C1 segment of cervical spinal cord (tissue), 14 donors: ENCODE measurements at regions not wholly inside any gene's neighbourhood (a gene's known extent, or its start where the extent isn't known, plus 50 kb on each side); places are given as distances from the start of the nearest gene placed in this dataset.
"Not testable (repeated sequence)": the region's sequence is repeated elsewhere in the genome, so short reads cannot be mapped to it uniquely, and the experiment has no call there.

Experiments used
- DNase-seq, 14 donors: peaks; one replicate each; lab custom pipeline; 2025; lab: John Stamatoyannopoulos, UW

- no peak for DNase-seq
Measured at GRCh38 chr22:22716136-22716665, 71.8 kb downstream of the GGTLC2 start.

DNA sequence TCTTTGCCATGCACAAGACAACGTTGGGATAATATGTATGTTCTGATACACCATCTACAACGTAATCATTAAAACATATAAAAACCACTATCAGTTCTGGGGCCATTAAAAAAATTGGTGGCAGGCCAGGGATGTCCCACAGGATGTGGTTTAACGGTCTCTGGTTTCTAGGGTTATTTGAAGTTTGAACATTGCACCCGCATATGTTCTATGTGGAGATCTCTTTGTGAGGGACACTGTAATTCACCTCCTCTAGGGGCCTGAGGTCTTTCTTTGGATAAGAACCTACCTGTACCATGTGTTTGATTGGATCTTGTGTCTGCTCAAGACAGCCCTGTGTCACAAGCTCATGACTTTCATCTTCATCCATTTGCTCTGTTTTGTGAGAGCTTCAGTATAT lies 73.2 kb downstream of the GGTLC2 start:
- no peak for DNase-seq

DNA sequence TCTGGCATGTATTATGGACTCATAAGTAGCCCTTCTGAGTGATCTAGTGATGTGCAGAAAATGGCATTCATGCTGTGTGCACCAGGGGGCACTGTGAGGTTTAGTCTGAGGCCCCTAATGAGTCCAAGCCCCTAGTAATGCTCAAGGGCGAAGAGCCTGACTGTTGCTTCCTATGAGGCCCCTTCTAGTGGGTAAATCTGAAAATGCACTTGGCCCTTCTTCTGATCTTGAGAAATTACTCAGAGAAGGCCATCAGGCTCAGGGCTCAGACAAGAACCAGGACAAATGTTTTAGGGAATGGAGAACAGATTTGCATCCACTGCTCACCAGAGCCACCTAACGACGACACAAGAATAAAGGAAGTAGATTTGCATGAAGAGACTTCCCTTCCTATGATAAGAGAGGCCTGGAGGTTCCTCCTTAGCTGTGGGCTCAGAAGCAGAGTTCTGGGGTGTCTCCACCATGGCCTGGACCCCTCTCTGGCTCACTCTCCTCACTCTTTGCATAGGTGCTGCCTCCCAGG lies 75.8 kb downstream of the GGTLC2 start:
- DNase-seq = peak in 2 of 14 donors; percentile 9 to 10

- DNase-seq = peak in 7 of 14 donors; percentile 14 to 37 (median 30)
Measured at GRCh38 chr22:22720724-22721261, 76.4 kb downstream of the GGTLC2 start.

GRCh38 chr22:22721681-22722354 lies 77.4 kb downstream of the GGTLC2 start:
- DNase-seq = no peak

DNA sequence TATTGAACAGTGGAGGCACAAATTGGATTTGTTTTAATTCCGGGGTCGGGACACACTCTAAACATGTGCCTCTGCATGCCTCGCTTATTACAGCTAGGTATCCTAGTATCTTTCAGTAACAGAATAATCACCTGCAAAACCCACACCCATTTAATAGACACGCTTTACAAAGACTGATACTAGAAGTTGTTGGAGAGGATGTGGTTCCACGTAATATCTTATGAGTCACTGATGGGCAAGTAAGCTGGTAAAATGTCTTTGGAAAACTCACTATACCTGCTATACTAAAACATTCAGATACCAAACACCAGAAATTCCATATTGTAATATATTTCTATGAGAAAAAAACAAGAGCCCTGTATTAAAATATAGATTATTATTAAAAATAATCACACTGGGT lies 84.0 kb downstream of the GGTLC2 start:
- DNase-seq = no peak

DNA sequence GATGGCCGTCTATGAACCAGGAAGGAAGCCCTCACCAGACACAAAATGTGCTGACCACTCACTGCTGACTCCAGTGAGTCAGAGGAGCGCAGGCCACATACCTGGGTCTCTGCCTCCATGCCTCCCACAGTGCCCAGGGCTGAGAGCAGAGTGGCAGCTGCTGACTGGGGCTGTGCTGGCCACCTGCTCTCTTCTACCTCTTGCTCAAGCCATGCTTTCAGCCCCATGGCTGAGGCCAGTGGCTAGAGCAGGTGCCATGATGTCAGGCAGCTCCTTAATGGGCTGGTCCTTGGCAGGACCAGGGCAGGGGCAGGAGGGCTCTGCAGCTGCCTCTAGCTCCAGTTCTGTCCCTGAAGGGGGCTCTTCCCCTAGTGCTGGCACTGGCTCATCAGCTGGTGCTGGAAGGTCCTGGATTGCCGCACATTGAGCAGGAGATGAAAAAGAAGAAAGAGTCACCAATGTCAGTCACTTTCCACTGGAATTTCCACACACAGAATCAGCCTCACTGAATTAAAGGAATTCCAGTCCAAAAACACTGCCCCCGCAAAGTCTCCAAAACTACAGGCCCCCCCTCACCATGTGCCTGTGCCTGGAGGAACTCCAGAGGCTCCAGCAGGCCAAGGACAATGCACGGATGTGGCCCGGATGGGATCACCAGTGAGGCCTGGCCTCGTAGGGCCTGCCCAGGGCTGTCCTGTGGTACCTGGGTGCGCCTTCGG lies 86.4 kb downstream of the GGTLC2 start:
- DNase-seq = no peak

GRCh38 chr22:22731374-22731676 lies 86.9 kb downstream of the GGTLC2 start:
- no peak for DNase-seq

- not testable (repeated sequence) for DNase-seq
Measured at GRCh38 chr22:22733006-22733405, 88.6 kb downstream of the GGTLC2 start.

DNA sequence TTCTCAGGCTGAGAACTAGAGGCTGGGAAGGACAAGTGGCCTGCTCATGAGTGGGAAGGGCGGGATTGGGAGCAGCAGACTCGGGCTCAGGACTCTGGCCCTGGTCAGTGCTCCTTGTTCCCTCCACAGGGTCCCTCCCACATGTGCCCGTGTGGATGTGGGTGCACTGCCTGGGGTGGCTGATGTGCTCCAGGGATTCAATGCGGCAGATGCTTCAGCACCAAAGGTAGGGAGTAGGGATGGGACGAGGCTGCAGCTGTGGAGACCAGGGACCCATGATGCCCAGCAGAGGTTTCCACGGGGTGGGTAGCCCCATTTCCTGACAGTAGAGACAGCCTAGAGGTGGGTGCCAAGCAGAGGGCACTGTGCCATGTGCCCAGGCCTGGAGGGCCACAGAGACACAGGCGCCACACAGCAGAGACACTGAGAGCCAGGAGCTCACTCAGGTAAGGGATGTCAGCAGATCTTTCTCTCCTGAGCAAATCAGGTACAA lies 89.5 kb downstream of the GGTLC2 start:
- no peak for DNase-seq

DNA sequence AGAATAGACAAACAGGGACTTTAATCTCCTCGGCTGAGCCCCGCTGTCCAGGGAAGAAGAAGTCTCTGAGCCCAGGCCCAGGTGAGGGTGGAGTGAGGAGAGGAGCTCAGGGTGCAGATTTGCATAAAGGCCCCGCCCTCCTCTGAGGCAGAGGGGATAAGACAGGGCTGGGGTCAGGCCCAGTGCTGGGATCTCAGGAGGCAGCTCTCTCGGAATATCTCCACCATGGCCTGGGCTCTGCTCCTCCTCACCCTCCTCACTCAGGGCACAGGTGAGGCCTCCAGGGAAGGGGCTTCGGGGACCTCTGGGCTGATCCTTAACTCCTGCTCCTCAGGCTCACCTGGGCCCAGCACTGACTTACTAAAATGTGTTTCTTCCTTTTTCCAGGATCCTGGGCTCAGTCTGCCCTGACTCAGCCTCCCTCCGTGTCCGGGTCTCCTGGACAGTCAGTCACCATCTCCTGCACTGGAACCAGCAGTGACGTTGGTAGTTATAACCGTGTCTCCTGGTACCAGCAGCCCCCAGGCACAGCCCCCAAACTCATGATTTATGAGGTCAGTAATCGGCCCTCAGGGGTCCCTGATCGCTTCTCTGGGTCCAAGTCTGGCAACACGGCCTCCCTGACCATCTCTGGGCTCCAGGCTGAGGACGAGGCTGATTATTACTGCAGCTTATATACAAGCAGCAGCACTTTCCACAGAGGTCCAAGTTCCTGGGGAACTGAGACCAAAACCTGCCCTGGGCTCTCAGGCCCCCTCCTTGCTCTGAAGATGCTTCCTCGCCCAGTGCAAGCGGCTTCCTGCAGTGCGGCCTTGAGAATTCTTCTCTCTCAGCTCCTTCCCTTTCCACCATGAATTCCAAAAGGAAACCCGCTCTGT lies 90.2 kb downstream of the GGTLC2 start:
- DNase-seq = not testable (repeated sequence)

GRCh38 chr22:22735276-22735675 lies 90.9 kb downstream of the GGTLC2 start:
- not testable (repeated sequence) for DNase-seq

DNA sequence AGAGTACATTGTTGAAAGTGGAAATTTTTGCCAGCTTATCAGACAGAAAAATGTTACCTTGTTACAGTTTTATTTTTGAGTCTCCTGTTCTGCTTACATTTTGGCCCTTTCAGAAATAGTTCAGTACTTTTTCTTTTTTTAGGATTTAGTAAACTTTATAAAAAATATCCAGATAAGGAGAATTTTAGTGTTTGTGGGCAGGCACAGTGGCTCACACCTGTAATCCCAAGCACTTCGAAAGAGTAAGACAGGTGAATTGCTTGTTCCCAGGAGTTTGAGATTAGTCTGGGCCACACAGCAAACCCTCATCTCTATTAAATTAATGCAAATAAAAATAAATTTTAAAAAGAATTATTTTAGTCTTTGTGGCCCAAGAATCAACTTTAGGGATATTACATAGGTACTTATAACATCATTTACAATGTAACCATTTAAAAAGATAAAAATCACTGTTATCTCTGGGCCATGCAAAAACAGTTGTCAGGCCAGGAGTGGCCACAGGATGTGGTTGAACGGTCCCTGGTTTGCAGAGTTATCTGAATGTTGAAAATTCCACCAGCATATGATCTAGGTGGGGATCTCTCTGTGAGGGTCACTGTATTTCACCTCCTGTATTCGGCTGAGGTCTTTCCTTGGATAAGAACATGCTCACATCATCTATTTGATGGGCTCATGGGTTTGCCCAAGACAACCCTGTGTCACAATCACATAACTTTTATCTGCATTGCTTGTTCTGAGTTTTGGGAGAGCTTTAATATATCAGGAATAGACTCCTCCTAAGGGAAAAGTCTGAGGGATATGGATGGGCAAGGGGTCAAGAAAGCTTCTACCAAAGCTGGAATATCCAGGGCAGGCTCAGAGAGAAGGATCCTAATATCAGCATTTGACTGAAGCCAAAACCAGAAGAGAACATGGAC lies 91.5 kb downstream of the GGTLC2 start:
- DNase-seq = no peak

GRCh38 chr22:22737590-22737989 lies 93.2 kb downstream of the GGTLC2 start:
- DNase-seq = no peak

GRCh38 chr22:22738959-22739585 lies 94.7 kb downstream of the GGTLC2 start:
- peak in 1 of 14 donors; percentile 68 for DNase-seq

- DNase-seq = no peak
Measured at GRCh38 chr22:22740560-22741276, 96.3 kb downstream of the GGTLC2 start.

DNA sequence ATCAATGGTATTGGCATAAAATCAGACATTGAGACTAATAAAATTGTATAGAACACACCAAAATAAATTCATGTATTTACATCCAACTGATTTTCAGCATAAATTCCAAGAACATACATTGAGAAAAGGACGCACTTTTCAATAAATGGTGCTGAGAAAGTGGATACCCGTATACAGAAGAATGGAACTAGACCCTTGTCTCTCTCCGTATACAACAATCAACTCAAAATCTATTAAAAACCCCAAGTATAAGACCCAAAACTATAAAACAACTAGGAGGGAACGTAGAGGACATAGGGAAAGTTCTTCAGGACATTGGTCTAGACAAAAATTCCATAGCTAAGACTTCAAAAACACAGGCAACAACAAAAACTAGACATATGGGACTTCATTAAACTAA lies 97.4 kb downstream of the GGTLC2 start:
- no peak for DNase-seq

DNA sequence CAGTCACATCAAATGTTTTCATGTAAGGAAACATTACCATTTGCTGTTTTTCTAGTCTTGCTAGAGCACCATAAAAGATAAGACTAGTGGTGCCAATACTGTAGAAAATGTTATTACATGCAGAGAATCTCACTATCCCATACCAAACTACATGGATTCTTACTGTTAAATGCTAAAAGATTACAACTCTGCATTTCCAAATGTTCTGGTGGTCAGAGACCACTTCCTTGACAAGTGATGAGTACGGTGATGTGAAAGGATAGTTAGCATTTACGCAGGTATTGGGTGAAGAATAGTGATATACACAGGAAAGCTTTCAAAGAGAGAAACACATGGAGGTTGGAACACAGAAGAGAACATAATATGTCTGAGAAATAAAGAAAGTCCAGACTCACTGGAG lies 98.2 kb downstream of the GGTLC2 start:
- DNase-seq = no peak

GRCh38 chr22:22743128-22743760 lies 98.8 kb downstream of the GGTLC2 start:
- no peak for DNase-seq
